ENCODE measurements at regions not wholly inside any gene's neighbourhood (a gene's known extent, or its start where the extent isn't known, plus 50 kb on each side); places are given as distances from the start of the nearest gene placed in this dataset.

DNA sequence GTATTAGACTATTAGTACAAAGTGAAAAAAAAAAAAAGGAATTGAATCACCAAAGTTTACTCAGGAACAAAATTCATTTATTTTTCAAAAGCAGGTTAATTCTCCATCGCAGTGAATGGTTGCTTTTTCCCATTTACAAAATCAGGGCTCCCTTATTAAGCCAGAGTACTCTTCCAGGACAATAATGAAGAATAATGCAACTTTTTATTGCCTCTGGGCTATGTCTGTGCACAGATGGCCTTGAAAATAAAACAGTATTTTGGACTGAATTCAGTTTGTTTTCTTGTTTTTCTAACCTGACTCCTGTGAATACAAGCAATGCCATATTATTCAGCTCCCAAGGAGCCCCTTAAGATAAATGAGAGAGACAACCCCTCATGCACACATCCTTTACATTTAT, 246.8 kb downstream of the KCNS3 start:
- H3K27me3 Mint-ChIP-seq = peaks cover 0 to 16% (median 11%) of the 10 kb centered on the region in 5 donors
- no peaks in the 10 kb centered on the region for H3K36me3 ChIP-seq (ENCODE audit: control insufficient read depth in 2 of 3, insufficient read depth in 3 of 3, low read length in 3 of 3)
- H3K9me3 ChIP-seq (ENCODE audit: control insufficient read depth in 2 of 3, low read length in 3 of 3) = no peaks in the 10 kb centered on the region
- H3K27me3 ChIP-seq (ENCODE audit: control insufficient read depth in 2 of 2, insufficient read depth in 2 of 2, low read length in 2 of 2) = no peaks in the 10 kb centered on the region
- H3K36me3 Mint-ChIP-seq = no peaks in the 10 kb centered on the region
- H3K9me3 Mint-ChIP-seq = peaks cover 0 to 4% (median 0%) of the 10 kb centered on the region in 11 donors
- H3K4me3 Mint-ChIP-seq = no peak overlapping the region
- intact Hi-C loops (cut with micrococcal nuclease) = no loop called here
- ATAC-seq (no peak), DNase-seq (no peak)
- no peaks in the 10 kb centered on the region for H3K4me1 Mint-ChIP-seq
- H3K27ac ChIP-seq (ENCODE audit: low read depth, low read length) = no peak overlapping the region
- no peaks in the 10 kb centered on the region for H3K4me1 ChIP-seq (ENCODE audit: control insufficient read depth in 2 of 2, insufficient read depth in 2 of 2, low read length in 2 of 2)
- no peak overlapping the region for H3K4me3 ChIP-seq (ENCODE audit: low read length)
- ChIA-PET CTCF (no interaction called here), POLR2A (no interaction called here)
- no peak overlapping the region for H3K27ac Mint-ChIP-seq

DNA sequence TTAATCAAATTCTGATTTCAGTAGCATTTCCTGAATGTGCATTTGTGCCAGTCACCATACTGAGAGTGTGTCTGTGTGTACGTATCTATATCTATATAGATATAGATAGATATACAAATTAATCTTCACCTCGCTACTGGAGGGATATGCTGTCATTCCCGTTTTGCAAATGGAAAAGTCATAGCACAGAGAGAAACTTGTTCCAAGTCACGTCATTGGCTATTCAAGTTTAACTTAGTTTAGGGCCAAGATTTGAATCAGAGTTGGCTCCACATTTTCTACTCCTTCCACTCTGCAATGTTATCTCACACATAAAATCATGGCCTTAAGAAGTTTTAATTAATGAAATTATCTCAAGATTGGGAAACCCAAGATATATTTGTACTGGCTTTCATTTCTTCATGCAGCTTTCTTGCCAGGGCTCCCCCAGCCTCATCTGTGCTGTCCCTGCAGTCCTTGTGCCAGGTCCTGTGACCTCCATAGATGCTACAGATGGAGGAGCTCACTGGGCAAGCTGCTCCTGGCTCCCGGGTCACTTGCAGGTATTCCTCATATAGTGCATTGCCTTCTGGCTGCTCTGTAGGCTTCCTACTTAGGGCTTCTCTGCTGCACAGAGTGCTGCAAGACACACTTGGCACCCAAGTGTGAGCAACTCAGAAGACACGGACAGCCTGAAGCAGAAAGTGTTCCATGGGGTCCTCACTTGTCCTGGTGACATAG, 245.8 kb downstream of the KCNS3 start:
- no peaks in the 10 kb centered on the region for H3K9me3 ChIP-seq (ENCODE audit: control insufficient read depth in 2 of 3, low read length in 3 of 3)
- CTCF ChIA-PET = no interaction called here
- H3K36me3 Mint-ChIP-seq = no peaks in the 10 kb centered on the region

GRCh38 chr2:18123577-18123976, 245.1 kb downstream of the KCNS3 start:
- ChIA-PET POLR2A (no interaction called here), CTCF (no interaction called here)
- Mint-ChIP-seq H3K4me1 (no peaks in the 10 kb centered on the region), H3K9me3 (peaks cover 0 to 5% (median 1%) of the 10 kb centered on the region in 11 donors), H3K27ac (no peak overlapping the region), H3K4me3 (no peak overlapping the region), H3K36me3 (no peaks in the 10 kb centered on the region), H3K27me3 (peaks cover 0 to 21% (median 11%) of the 10 kb centered on the region in 5 donors)
- H3K9me3 ChIP-seq (ENCODE audit: control insufficient read depth in 2 of 3, low read length in 3 of 3) = no peaks in the 10 kb centered on the region
- H3K4me1 ChIP-seq (ENCODE audit: control insufficient read depth in 2 of 2, insufficient read depth in 2 of 2, low read length in 2 of 2) = no peaks in the 10 kb centered on the region
- no peaks in the 10 kb centered on the region for H3K36me3 ChIP-seq (ENCODE audit: control insufficient read depth in 2 of 3, insufficient read depth in 3 of 3, low read length in 3 of 3)
- ATAC-seq (no peak), DNase-seq (no peak)
- H3K27ac ChIP-seq (ENCODE audit: low read depth, low read length) = no peak overlapping the region
- no peak overlapping the region for H3K4me3 ChIP-seq (ENCODE audit: low read length)
- intact Hi-C loops (cut with micrococcal nuclease) = no loop called here
- no peaks in the 10 kb centered on the region for H3K27me3 ChIP-seq (ENCODE audit: control insufficient read depth in 2 of 2, insufficient read depth in 2 of 2, low read length in 2 of 2)

More for the DNA sequence above, 245.8 kb downstream of the KCNS3 start:
- no peak overlapping the region for H3K4me3 ChIP-seq (ENCODE audit: low read length)
- POLR2A ChIA-PET = no interaction called here
- Mint-ChIP-seq H3K4me3 (no peak overlapping the region), H3K9me3 (peaks cover 0 to 5% (median 2%) of the 10 kb centered on the region in 11 donors), H3K27me3 (peaks cover 0 to 21% (median 11%) of the 10 kb centered on the region in 5 donors), H3K27ac (no peak overlapping the region), H3K4me1 (no peaks in the 10 kb centered on the region)
- H3K4me1 ChIP-seq (ENCODE audit: control insufficient read depth in 2 of 2, insufficient read depth in 2 of 2, low read length in 2 of 2) = no peaks in the 10 kb centered on the region
- H3K27me3 ChIP-seq (ENCODE audit: control insufficient read depth in 2 of 2, insufficient read depth in 2 of 2, low read length in 2 of 2) = no peaks in the 10 kb centered on the region
- ATAC-seq (no peak), DNase-seq (no peak)
- no peaks in the 10 kb centered on the region for H3K36me3 ChIP-seq (ENCODE audit: control insufficient read depth in 2 of 3, insufficient read depth in 3 of 3, low read length in 3 of 3)
- intact Hi-C loops (cut with micrococcal nuclease) = no loop called here
- H3K27ac ChIP-seq (ENCODE audit: low read depth, low read length) = no peak overlapping the region

DNA sequence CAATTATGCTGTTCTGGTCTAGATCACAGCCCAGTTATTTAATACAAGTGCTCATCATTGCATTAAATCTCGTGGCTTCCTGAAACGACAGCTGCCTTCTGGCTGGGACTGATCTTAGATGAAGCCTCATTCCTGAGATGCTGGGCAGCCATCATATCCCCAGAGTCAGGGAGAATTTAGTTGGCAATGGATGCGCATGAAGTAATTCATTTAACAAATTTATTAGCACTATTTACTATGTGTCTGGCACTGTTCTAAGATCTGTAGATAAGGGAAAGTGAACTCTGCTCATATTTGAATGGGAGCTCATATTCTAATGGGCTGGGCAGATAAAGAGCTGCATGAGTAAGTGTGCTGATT, 244.7 kb downstream of the KCNS3 start:
- Histone ChIP-seq H3K9me3 (ENCODE audit: control insufficient read depth in 2 of 3, low read length in 3 of 3) (no peaks in the 10 kb centered on the region), H3K4me1 (ENCODE audit: control insufficient read depth in 2 of 2, insufficient read depth in 2 of 2, low read length in 2 of 2) (no peaks in the 10 kb centered on the region), H3K36me3 (ENCODE audit: control insufficient read depth in 2 of 3, insufficient read depth in 3 of 3, low read length in 3 of 3) (no peaks in the 10 kb centered on the region), H3K4me3 (ENCODE audit: low read length) (no peak overlapping the region), H3K27ac (ENCODE audit: low read depth, low read length) (no peak overlapping the region), H3K27me3 (ENCODE audit: control insufficient read depth in 2 of 2, insufficient read depth in 2 of 2, low read length in 2 of 2) (no peaks in the 10 kb centered on the region)
- intact Hi-C loops (cut with micrococcal nuclease) = no loop called here
- no peaks in the 10 kb centered on the region for H3K4me1 Mint-ChIP-seq
- ChIA-PET CTCF (no interaction called here), POLR2A (no interaction called here)
- ATAC-seq (no peak), DNase-seq (no peak)
- peaks cover 0 to 5% (median 0%) of the 10 kb centered on the region in 11 donors for H3K9me3 Mint-ChIP-seq
- H3K36me3 Mint-ChIP-seq = no peaks in the 10 kb centered on the region
- no peak overlapping the region for H3K4me3 Mint-ChIP-seq
- H3K27ac Mint-ChIP-seq = no peak overlapping the region
- H3K27me3 Mint-ChIP-seq = peaks cover 0 to 21% (median 11%) of the 10 kb centered on the region in 5 donors

DNA sequence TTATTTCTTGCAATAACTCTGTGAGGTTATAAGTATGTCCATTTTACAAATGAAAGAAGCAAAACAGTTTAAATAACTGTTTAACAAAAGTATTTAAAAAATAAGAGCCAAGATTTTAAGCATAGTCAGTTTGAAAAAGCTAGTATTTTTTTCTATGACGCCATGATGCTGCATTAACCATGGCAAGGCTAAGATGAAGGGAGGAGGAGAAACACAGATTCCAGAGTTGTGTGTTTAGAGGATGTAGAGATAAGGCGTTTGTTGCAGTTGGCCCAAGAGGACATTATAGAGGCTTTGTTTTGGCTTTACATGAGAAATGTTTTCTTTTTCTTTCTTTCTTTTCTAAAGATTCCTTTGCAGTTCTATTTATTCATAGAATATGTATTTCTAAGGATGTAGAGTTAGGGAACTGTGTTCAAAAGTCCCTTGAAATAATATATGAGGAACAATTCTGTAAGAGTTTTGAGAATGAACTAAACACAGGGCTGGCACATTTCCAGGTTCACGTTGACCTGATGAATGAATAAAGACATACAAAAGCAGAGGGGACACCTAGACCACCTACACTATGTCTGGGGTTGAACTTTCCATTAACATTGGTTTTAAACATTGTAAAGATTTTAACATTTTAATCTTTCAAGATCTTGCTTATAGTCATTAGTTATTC, 244.2 kb downstream of the KCNS3 start:
- Mint-ChIP-seq H3K4me1 (no peaks in the 10 kb centered on the region), H3K36me3 (no peaks in the 10 kb centered on the region), H3K27ac (no peak overlapping the region), H3K4me3 (no peak overlapping the region), H3K9me3 (peaks cover 0 to 7% (median 3%) of the 10 kb centered on the region in 11 donors), H3K27me3 (peaks cover 0 to 26% (median 11%) of the 10 kb centered on the region in 5 donors)
- Histone ChIP-seq H3K4me3 (ENCODE audit: low read length) (no peak overlapping the region), H3K36me3 (ENCODE audit: control insufficient read depth in 2 of 3, insufficient read depth in 3 of 3, low read length in 3 of 3) (no peaks in the 10 kb centered on the region), H3K4me1 (ENCODE audit: control insufficient read depth in 2 of 2, insufficient read depth in 2 of 2, low read length in 2 of 2) (no peaks in the 10 kb centered on the region), H3K27me3 (ENCODE audit: control insufficient read depth in 2 of 2, insufficient read depth in 2 of 2, low read length in 2 of 2) (no peaks in the 10 kb centered on the region), H3K9me3 (ENCODE audit: control insufficient read depth in 2 of 3, low read length in 3 of 3) (no peaks in the 10 kb centered on the region), H3K27ac (ENCODE audit: low read depth, low read length) (no peak overlapping the region)
- ATAC-seq = no peak
- CTCF ChIA-PET = interaction anchor here (0.5 kb wide), 1 partner anchor 667 kb away, joined by 3 read pairs; no protein-coding TSS in a partner anchor
- intact Hi-C loops (cut with micrococcal nuclease) = no loop called here
- DNase-seq = no peak
- POLR2A ChIA-PET = no interaction called here

- intact Hi-C loops (cut with micrococcal nuclease) = no loop called here
- Mint-ChIP-seq H3K4me3 (no peak overlapping the region), H3K27me3 (peaks cover 0 to 19% (median 14%) of the 10 kb centered on the region in 5 donors), H3K9me3 (peaks cover 0 to 7% (median 3%) of the 10 kb centered on the region in 11 donors), H3K36me3 (no peaks in the 10 kb centered on the region), H3K27ac (no peak overlapping the region), H3K4me1 (no peaks in the 10 kb centered on the region)
- Histone ChIP-seq H3K27me3 (ENCODE audit: control insufficient read depth in 2 of 2, insufficient read depth in 2 of 2, low read length in 2 of 2) (no peaks in the 10 kb centered on the region), H3K4me3 (ENCODE audit: low read length) (no peak overlapping the region), H3K27ac (ENCODE audit: low read depth, low read length) (no peak overlapping the region), H3K36me3 (ENCODE audit: control insufficient read depth in 2 of 3, insufficient read depth in 3 of 3, low read length in 3 of 3) (no peaks in the 10 kb centered on the region), H3K9me3 (ENCODE audit: control insufficient read depth in 2 of 3, low read length in 3 of 3) (no peaks in the 10 kb centered on the region), H3K4me1 (ENCODE audit: control insufficient read depth in 2 of 2, insufficient read depth in 2 of 2, low read length in 2 of 2) (no peaks in the 10 kb centered on the region)
- ChIA-PET POLR2A (no interaction called here), CTCF (no interaction called here)
- DNase-seq = no peak
- ATAC-seq = no peak
Measured at GRCh38 chr2:18119883-18120282, 241.4 kb downstream of the KCNS3 start.

DNA sequence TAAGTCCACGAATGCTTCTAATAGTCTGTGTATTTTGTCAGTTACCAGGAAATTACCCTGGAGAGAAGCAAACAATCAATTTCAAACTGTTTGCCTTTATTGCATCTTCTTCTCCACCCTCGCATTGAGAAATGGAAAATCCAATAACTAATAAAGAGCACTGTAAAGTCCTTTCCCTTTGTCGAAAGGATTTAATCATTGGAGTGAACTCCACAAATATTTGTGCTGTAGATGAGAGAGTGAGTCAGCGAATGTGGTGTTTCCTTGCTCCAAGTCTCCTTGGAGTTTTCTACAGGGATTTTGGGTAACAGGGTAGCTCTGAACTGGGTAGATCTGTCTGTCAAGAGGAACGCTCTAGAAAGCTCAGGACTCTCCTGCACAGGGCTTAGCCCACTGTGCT, 240.2 kb downstream of the KCNS3 start:
- H3K27me3 Mint-ChIP-seq = peaks cover 0 to 18% (median 14%) of the 10 kb centered on the region in 5 donors
- Histone ChIP-seq H3K27ac (ENCODE audit: low read depth, low read length) (no peak overlapping the region), H3K36me3 (ENCODE audit: control insufficient read depth in 2 of 3, insufficient read depth in 3 of 3, low read length in 3 of 3) (no peaks in the 10 kb centered on the region), H3K27me3 (ENCODE audit: control insufficient read depth in 2 of 2, insufficient read depth in 2 of 2, low read length in 2 of 2) (no peaks in the 10 kb centered on the region), H3K9me3 (ENCODE audit: control insufficient read depth in 2 of 3, low read length in 3 of 3) (no peaks in the 10 kb centered on the region), H3K4me1 (ENCODE audit: control insufficient read depth in 2 of 2, insufficient read depth in 2 of 2, low read length in 2 of 2) (no peaks in the 10 kb centered on the region), H3K4me3 (ENCODE audit: low read length) (no peak overlapping the region)
- ChIA-PET POLR2A (no interaction called here), CTCF (no interaction called here)
- no peaks in the 10 kb centered on the region for H3K4me1 Mint-ChIP-seq
- intact Hi-C loops (cut with micrococcal nuclease) = no loop called here
- H3K27ac Mint-ChIP-seq = no peak overlapping the region
- H3K9me3 Mint-ChIP-seq = peaks cover 0 to 7% (median 3%) of the 10 kb centered on the region in 11 donors
- H3K4me3 Mint-ChIP-seq = no peak overlapping the region
- no peak for DNase-seq
- ATAC-seq = no peak
- H3K36me3 Mint-ChIP-seq = no peaks in the 10 kb centered on the region
